ENCODE measurements at regions not wholly inside any gene's neighbourhood (a gene's known extent, or its start where the extent isn't known, plus 50 kb on each side); places are given as distances from the start of the nearest gene placed in this dataset.

DNA sequence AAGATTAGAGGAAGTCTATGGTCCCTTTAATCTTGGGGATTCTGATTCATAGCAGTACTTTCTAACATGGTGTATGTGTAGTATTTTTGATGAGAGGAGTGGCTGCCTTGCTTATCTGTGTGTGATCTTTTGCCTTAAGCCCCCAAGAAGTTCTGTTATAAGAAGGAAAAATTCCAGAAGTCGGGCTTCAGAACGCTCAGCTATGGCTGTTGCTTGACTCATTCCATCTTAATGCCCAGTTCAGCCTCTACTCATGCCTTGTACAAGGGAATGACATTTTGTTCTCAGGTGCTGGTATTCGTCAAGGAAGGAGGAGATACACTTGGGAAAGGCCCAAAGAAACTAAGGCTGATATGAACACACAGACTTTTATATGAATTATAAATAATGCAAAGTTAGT is 713.0 kb upstream of the MARCKS start:
- DNase-seq (ENCODE audit: low read depth), result no peak

DNA sequence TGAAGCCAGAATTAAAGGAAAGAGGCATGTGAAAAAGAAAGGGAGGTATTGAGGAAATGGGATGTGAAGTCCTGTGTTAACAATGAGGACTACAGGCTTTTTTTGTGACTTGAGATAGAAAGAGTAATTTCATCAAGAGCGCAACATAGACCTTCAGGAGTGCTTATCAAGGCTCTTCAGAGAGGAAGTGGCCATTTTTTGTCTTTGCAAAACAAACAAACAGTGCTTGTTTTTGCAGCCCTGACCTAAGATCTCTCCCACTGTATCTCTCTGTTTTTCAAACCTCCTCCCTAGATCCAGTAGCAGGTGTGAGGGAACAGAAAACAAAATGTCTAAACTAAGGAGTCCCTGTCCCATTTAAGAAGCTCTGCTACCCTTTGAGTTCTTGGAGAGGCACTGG is 710.3 kb upstream of the MARCKS start:
- DNase-seq (ENCODE audit: low read depth), result no peak

DNA sequence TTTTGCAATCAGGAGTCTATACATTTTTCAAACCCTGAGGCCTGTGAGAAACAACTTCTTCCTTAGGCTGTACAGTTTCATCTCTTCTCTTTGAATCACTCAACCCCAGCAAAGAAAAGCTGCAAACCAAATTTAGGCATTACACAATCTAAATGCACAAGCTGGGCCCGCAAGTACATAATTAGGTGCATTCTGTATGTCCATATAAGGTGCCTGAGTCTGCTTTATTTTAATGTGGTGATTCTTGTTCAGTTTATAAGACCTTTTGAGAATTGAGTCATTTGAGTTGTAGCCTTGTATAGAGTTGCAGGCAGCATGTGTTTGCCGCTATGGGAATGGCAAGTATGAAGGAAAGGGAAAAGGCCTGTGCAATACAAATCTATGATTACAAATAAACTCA is 709.6 kb upstream of the MARCKS start:
- DNase-seq (ENCODE audit: low read depth), result peak; percentile 49

DNA sequence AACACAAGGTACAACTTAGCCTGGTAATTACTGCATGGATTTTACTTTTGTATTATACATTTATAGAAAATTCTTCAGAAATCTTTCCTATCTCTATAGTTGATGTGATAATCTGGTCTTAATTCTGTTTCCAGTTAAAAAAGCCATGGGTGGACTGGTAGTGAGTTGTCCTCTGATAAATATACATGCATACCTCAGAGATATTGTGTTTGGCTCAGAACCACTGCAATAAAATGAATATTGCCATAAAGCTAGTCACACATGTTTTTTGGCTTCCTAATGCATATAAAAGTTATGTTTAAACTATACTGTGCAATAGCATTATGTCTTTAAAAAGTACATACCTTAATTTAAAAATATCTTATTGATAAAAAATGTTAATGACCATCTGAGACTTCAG is 708.6 kb upstream of the MARCKS start:
- DNase-seq (ENCODE audit: low read depth), result no peak

DNA sequence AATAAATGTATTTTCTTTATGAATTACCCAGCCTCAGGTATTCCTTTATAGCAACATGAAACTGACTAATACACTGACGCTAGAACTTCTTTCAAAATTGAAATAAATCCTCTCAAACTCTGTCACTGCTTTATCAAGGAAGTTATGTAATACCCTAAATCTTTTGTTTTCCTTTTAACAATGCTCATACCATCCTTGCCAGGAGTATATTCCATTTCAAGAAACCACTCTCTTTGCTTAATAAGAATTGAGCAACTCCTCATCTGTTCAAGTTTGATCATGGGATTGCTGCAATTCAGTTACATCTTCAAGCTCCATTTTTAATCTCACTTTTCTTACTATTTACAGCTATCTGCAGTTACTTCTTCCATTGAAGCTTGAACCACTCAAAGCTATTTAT is 707.6 kb upstream of the MARCKS start:
- no peak for DNase-seq (ENCODE audit: low read depth)

DNA sequence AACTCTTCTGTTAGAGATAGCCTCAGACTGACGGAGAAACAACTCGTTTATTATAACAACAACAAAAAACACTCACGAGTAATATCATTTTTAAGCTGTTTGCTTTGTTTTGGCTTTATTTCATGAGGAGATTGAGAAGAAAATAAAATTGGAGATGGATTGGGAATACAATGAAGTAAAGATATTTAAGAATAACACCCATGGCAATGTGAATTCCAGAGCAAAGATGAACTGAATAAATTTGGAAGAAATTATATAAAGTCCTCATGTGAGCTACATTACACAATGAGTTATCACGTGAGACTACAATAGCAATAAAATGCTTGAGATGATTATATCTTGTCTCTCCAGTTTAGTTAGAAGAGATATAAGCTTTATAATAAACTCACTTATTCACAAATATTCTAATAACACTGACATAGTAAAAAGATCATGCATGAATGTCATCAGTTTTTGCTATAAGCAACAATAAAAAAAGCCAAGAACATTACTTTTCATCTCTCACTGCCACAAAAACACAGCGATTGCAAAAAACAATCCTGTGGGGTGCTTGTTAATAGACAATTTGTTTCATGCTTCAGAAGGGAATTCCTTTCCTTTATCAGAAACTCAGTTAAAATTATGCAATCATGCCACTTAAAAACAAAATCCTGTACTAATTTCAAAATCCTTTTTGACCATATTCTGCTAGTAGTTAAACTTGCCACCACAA is 696.7 kb upstream of the MARCKS start:
- no peak for DNase-seq (ENCODE audit: low read depth)

DNA sequence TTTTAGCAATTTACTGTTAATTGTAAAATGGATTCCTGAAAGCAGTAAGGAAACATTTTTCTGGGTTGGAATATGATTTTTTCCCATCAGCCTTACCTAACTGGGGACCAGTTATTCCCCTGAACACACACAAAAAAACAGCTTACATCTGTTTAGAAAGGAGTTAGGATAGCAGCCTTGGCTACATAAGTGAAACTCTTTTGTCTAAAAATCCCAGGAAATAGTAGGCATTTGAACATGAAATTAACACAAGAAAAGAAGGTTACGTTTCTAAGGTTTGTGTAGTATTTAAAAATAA is 696.2 kb upstream of the MARCKS start:
- DNase-seq (ENCODE audit: low read depth), result no peak

DNA sequence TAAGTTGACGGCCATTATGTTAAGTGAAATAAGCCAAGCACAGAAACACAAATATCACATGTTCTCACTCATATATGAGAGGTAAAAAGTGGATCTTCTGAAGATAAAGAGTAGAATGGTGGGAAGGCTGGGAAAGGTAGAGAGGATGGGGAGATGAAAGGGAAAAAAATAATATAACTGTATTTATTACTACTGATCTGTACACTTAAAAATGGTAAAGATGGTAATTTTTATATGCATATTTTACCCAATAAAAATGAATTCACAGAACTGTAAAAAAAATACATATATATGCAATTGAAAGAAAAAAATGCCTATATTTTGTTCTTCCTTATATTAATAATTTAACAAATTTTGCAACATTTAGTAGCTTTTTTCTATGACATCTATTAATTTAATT is 694.4 kb upstream of the MARCKS start:
- no peak for DNase-seq (ENCODE audit: low read depth)

DNA sequence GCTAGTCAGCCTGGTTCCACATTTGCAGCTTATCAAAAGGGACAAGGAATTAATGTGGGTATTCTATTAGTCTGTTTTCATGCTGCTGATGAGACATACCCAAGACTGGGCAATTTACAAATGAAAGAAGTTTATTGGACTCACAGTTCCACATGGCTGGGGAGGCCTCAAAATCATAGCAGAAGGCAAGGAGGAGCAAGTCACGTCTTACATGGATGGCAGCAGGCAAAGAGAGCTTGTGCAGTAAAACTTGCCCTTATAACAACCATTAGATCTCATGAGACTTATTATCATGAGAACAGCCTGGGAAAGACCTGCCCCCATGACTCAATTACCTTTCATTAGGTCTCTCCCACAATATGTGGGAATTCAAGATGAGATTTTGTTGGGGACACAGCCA is 689.1 kb upstream of the MARCKS start:
- no peak for DNase-seq (ENCODE audit: low read depth)

DNA sequence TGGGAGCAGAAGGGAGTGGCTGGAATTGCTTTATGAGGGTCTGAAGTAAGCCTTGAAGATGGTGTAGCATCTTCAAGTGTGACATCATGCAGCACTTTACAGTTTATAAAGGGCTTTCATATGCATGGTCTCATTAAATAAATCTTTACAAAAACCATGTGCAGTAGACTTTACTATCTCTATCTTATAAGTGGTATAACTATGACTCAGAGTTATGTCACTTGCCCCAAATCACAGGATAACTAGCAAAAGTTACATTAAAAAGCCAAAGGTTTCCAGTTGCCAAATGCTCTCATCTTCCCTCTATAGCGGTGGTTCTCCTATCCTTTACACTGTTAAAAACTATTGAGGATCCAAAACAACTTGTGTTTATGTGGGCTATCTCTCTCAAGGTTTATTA is 687.7 kb upstream of the MARCKS start:
- no peak for DNase-seq (ENCODE audit: low read depth)

DNA sequence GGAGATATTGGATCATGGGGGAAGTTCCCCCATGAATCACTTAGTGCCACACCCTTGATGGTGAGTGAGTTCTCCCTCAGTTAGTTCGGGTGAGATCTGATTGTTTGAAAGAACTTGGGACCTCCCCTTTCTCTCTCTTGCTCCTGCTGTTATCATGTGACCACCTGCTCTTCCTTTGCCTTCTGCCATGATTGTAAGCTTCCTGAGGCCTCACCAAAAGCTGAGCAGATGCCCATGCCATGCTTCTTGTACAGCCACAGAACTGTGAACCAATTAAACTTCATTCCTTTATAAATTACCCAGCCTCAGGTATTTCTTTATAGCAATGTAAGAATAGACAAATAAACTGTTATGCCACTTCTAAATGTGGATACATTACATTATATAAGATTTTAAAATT is 686.7 kb upstream of the MARCKS start:
- DNase-seq (ENCODE audit: low read depth), result no peak

DNA sequence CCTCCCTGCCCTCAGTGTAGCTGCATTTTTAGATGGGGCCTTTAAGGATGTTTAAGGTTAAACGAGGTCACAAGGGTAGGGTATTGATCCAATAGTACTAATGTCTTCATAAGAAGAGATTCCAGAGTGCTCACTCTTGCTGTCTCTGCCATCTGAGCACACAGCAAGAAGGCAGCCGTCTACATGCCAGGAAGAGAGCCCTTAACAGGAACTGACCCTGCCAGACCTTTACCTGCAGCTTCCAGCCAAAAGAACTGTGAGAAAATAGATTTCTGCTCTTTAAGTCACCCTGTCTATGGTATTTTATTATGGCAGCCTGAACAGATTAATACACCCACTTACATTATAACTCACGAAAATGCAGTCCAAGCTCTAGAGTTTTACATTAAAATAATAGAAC is 685.3 kb upstream of the MARCKS start:
- no peak for DNase-seq (ENCODE audit: low read depth)

DNA sequence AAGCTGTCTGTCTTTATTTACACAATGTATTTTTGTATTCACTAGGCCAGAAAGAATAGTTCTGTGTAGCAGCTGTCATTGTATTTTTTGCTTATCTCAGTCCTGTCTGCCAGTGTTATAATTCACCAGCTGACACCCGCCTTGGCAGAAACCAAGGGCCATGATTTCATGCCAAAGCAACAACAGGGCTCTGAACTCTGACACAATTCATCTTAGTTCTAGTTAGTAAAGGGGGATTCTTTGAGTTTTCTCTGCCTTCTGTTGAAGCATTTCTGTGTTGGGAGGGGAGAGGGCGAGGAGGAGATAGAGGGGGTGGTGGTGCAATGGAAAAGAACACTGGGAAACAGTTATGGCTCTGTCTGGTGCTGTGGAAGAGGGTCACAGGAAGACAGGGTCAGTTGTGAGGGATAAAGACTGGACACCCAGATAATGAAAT is 684.6 kb upstream of the MARCKS start:
- no peak for DNase-seq (ENCODE audit: low read depth)

DNA sequence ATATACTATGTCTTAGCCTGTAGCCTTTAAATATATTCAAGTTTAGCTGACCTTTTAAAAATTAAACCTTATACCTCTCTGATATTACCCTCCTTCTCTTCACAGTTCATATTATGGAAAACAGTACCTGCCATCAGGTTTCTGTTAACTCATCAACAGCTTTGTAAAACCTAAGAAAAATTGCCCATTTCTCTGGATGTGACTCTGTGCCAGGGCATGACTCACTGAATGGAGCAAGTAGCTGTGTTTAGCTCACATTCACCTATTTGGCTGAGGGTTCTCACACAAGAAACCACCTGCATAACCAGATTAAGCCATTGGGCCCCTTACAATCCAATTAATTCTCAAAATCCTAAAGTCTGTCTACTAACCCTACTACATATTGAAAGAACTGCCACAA is 678.8 kb upstream of the MARCKS start:
- DNase-seq (ENCODE audit: low read depth), result no peak

DNA sequence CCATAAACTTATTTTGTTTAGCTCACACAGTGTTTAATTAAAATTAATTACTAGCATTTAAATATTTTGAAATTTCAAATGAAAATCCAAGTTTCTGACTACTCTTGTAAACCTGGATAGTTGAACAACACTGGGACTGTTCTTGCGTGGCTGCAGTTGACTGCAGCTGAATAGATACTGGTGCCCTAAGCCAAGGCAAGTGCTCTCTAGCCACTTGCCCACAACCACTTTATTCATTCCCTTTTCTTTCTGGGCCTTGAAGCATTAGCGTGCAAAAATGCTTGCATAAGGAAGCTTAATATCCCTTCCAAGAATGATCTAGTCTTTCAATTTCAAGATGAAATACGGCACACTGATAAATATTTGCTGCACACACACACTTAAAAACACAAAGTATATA is 676.0 kb upstream of the MARCKS start:
- no peak for DNase-seq (ENCODE audit: low read depth)

DNA sequence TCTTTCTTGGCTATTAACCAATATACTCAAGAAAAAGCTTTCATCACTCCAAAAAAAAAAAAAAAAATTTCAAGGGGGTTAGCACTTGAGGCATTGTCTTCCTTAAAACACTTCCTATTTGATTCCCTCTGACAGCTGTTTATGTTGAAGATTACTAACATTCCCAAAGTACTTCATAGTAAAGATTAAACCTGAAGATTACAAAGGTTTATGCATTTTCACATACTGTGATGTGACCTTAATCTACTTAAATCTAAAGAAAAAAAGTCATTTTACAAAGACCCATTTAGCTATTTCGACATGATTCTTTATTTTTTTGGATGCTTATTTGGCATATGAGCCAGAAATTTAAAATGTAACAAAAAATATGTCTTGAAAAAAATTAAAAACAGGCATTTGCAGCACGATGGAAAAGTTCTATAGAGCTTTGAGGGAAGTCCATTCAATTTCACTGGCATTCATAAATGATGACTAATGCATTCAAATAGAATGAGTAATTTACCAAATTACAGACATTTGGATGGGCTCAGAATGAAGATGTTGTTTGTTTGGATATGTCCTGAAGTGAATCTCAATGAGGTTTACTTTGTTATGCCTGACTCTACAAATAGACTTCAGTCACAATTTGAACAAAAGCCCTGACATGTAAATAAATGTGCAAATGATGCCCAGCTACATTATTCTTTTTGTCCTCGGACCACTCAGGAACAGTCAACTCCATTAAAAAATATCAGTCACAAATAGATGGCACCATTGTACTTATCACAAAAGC is 674.6 kb upstream of the MARCKS start:
- peak; percentile 62 for DNase-seq (ENCODE audit: low read depth)

DNA sequence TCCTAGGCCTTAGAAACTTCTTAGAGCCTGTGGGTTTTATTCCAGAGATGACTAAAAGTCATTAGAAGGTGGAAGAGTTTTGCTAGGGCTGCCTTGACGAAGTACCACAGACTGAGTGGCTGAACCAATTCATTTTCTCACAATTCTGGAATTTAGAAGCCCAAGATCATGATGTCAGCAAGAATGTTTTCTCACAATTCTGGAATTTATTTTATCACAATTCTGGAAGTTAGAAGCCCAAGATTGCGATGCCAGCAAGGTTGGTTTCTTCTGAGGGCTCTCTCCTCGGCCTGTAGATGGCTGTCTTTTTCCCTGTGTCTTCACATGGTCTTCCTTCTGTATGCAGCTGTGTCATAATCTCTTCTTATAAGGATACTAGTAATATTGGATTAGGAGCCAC is 672.9 kb upstream of the MARCKS start:
- DNase-seq (ENCODE audit: low read depth), result peak; percentile 97

DNA sequence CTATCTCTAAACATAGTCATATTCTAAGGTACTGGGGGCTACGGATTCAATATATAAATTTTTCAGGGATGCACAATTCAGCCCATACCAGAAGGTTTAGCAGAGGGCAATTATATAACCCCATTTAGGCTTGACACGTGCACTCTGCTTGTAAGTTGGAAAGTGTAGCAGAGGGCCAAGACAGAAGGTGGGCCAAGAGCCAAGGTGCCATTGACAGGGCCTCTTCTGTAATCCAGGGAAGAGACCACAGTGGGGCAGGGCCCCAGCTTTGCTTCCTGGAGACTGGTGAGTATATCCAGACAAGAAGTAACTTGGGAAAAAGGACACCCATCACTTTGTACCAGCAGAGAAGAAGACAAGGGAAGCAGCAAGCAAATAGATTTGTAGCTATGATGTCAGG is 672.4 kb upstream of the MARCKS start:
- no peak for DNase-seq (ENCODE audit: low read depth)

DNA sequence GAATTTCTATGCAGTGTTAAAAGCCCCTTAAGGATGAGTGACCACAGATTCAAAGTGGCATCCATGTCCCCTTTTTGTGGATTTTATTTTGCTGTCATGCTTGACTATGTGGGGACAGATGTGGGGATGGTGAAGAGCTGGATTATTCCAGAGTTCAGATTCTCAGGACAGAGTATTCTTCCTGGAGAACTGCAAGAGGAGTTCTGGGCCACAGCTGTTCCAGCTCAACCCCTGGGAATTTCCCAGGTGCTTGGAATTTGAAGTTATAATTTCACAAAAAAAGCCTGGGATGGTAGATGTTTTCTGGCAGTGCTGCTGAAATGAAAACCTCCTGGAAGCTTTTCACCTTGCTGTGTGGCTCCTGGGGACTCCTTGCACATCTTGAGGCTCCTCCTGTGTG is 671.8 kb upstream of the MARCKS start:
- no peak for DNase-seq (ENCODE audit: low read depth)

DNA sequence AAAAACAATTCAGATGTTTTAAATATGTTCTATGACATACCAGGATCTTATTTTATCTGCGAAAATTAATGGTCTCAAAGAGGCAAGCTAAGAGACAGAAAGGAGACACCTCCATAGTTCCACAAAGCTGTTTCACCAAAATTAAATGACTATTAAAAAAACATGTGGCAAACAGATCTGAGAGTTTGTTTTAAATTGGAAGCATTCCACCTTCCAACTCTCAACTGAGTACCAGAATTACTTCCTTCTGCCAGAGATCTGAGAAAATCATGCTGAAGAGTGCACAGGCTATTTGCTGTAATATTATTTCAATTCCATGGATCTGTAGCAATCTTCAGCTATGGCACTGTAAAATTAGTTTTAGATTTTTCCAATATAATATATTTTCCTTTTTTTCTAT is 669.5 kb upstream of the MARCKS start:
- DNase-seq (ENCODE audit: low read depth), result peak; percentile 27

DNA sequence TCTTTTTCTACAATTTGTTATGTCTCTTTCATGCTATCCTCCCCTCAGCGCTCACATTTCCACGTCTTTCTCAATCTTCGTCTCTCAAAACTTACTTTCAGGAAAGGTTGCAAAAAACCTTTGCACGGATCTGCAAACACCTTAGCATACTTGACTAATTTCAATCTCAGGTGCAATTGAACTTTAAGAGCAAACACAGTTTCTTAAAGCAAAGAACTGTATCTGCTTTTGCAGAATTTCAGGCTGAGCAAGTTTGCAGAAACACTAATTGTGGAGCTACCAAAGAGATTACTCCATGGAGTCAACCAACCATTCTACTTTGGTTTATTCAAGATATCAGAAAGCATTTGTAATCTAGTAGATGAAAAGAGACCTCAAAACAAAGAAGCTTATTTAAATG is 668.2 kb upstream of the MARCKS start:
- DNase-seq (ENCODE audit: low read depth), result no peak

DNA sequence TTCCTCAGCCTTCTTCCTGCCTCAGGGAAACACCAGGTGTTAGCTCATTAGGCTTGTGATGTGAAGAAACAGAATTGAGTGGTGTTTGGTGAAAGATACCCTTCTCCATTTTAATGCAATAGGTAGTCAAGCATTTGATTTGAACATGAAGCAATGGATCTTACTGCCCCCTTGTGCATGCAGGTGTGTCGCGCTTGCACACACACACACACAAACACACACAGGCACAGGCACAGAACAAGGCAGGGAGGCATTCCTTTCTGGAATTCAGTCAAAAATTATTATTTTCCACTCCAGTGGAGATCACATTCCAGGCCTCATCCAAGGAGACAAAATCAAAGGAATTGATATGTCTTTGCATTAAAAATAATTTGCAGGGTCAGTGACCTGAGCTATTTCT is 667.0 kb upstream of the MARCKS start:
- no peak for DNase-seq (ENCODE audit: low read depth)

DNA sequence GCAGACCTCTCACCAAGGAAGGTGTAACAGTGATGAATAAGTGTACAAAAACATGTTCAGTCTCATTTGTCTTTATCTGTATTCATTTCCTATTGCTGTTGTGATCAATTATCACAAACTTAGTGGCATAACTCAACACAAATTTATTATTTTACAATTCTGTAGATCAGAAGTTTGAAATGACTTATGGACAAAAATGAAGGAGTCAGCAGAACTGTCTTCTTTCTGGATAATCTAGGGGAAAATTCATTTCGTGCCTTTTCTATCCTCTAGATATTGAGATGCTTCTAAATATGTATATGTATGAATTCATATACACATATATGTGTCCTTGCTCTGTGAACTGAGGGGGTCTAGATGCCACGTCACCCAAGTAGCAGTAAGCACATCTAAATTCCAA is 663.1 kb upstream of the MARCKS start:
- no peak for DNase-seq (ENCODE audit: low read depth)
